PC-3 (cell line): ENCODE measurements at regions not wholly inside any gene's neighbourhood (a gene's known extent, or its start where the extent isn't known, plus 50 kb on each side); places are given as distances from the start of the nearest gene placed in this dataset.

ENCODE experiments used
- ATAC-seq: fragments of 200-7000 bp; cut with Tn5 transposase; 2 replicates; pipeline ENCODE4 v1.9.1; 2020; ENCODE audit warnings: mild to moderate bottlenecking, moderate library complexity
- BruUV-seq: library from RNA; stranded (reverse); fragments of 400-500 nt; replicated peaks from 2 replicates; lab custom pipeline; 2021; lab: Mats Ljungman, UMichigan
- CTCF ChIA-PET: fragments of 300-600 bp; sonication (Branson Sonifier 250); formaldehyde crosslinking; loops from one replicate; lab custom pipeline; 2022; ENCODE audit warnings: antibody characterized with exemption; lab: Charles Lee
- POLR2A ChIA-PET: fragments of 300-600 bp; sonication (Branson Sonifier 250); formaldehyde crosslinking; loops from one replicate; lab custom pipeline; 2022; ENCODE audit warnings: antibody characterized with exemption; ENCODE audit not compliant: unreplicated experiment; lab: Charles Lee
- DNase-seq: peaks from one replicate; pipeline ENCODE4 v3.0.0-alpha.2; 2015
- H2AFZ ChIP-seq: fragments of 300-600 bp; sonication (generic); 2 replicates; pipeline ENCODE4 v1.6.0; 2016; ENCODE audit warnings: antibody characterized with exemption, low read length
- H3F3A ChIP-seq: fragments of 300-600 bp; sonication (generic); one replicate; pipeline ENCODE4 v1.6.0; 2017; ENCODE audit warnings: antibody characterized with exemption, low read length, control low read depth, mild to moderate bottlenecking; ENCODE audit not compliant: unreplicated experiment
- H3K27ac ChIP-seq: fragments of 300-600 bp; sonication (generic); 2 replicates; pipeline ENCODE4 v1.5.1; 2016; ENCODE audit warnings: mild to moderate bottlenecking, low read length
- H3K27me3 ChIP-seq: fragments of 300-600 bp; sonication (generic); 2 replicates; pipeline ENCODE4 v1.6.1; 2016; ENCODE audit warnings: low read length, mixed read lengths
- H3K36me3 ChIP-seq: fragments of 300-600 bp; sonication (generic); 2 replicates; pipeline ENCODE4 v1.6.1; 2016; ENCODE audit warnings: low read depth, mixed run types, low read length, mixed read lengths
- H3K4me1 ChIP-seq: fragments of 300-600 bp; sonication (generic); 2 replicates; pipeline ENCODE4 v1.5.1; 2016; ENCODE audit warnings: low read length; ENCODE audit not compliant: insufficient read depth
- H3K4me2 ChIP-seq: fragments of 300-600 bp; sonication (generic); 2 replicates; pipeline ENCODE4 v1.6.0; 2016; ENCODE audit warnings: low read length
- H3K4me3 ChIP-seq: fragments of 300-600 bp; sonication (generic); 2 replicates; pipeline ENCODE4 v1.5.1; 2016; ENCODE audit warnings: mild to moderate bottlenecking, low read length, mixed read lengths
- H3K79me2 ChIP-seq: fragments of 300-600 bp; sonication (generic); 2 replicates; pipeline ENCODE4 v1.6.1; 2017; ENCODE audit warnings: low read length, mixed read lengths
- H3K9ac ChIP-seq: fragments of 300-600 bp; sonication (generic); 2 replicates; pipeline ENCODE4 v1.6.0; 2016; ENCODE audit warnings: mild to moderate bottlenecking, low read length
- H3K9me2 ChIP-seq: fragments of 300-600 bp; sonication (generic); replicated peaks from 2 replicates; pipeline ENCODE4 v1.6.1; 2016; ENCODE audit warnings: mixed run types, low read length, mixed read lengths
- H3K9me3 ChIP-seq: fragments of 300-600 bp; sonication (generic); 2 replicates; pipeline ENCODE4 v1.6.1; 2016; ENCODE audit warnings: low read length, mixed read lengths
- H4K20me1 ChIP-seq: fragments of 300-600 bp; sonication (generic); 2 replicates; pipeline ENCODE4 v1.6.1; 2016; ENCODE audit warnings: low read length, mixed read lengths
- EZH2 ChIP-seq: fragments of 300-600 bp; sonication (generic); IDR thresholded peaks from one replicate; pipeline ENCODE4 v1.6.1; 2017; ENCODE audit warnings: antibody characterized with exemption, mild to moderate bottlenecking, low read length; ENCODE audit not compliant: unreplicated experiment
- EZH2phosphoT487 ChIP-seq: fragments of 300-600 bp; sonication (generic); IDR thresholded peaks from 2 replicates; pipeline ENCODE4 v1.6.1; 2018; ENCODE audit warnings: mild to moderate bottlenecking, antibody characterized with exemption, low read length, borderline replicate concordance
- intact Hi-C: fragments of 100-400 bp; cut with micrococcal nuclease; formaldehyde crosslinking; loops from 2 replicates; pipeline ENCODE4 v1.9.0; 2023
- TF ChIP-seq, protein P1 (sequence below): fragments of 300-600 bp; sonication (generic); conservative IDR thresholded peaks from 2 replicates; pipeline ENCODE4 v1.5.1; 2017; ENCODE audit warnings: antibody characterized with exemption, low read depth, mild to moderate bottlenecking, low read length

DNA sequence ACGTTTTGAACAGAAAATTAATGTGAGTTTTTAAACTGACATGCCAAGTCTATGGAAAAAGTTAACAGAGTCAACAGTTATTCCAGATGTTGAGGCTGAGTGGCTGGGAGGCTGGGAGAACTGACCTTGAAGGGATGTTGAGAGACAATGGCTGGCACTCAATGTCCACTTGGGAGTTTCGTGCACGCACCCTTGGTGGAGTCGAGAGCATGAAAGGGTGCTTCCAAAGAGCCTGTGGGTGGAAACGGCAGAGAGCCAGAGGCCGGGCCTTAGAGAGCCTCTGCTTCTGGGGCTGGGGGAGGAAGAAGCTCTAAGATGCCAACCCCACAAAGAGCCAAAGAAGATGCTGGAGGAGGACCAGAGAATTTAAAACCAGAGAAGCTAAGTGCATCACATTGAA, 63.4 kb upstream of the L3MBTL4 start:
- Histone ChIP-seq H4K20me1 (no peaks in the 10 kb centered on the region), H3K27ac (no peak overlapping the region), H3K27me3 (peaks cover 3% of the 10 kb centered on the region; the same call in 1 of the 2 replicates), H3K4me2 (no peak overlapping the region), H2AFZ (no peak overlapping the region), H3K79me2 (no peaks in the 10 kb centered on the region), H3K9me3 (no peaks in the 10 kb centered on the region), H3K4me1 (no peaks in the 10 kb centered on the region), H3K9me2 (no peaks in the 10 kb centered on the region), H3K4me3 (no peak overlapping the region), H3K9ac (no peak overlapping the region), H3F3A (no peaks in the 10 kb centered on the region), H3K36me3 (no peaks in the 10 kb centered on the region)
- TF ChIP-seq EZH2phosphoT487: no peak
- TF ChIP-seq EZH2: no peak
- TF ChIP-seq, protein P1, sequence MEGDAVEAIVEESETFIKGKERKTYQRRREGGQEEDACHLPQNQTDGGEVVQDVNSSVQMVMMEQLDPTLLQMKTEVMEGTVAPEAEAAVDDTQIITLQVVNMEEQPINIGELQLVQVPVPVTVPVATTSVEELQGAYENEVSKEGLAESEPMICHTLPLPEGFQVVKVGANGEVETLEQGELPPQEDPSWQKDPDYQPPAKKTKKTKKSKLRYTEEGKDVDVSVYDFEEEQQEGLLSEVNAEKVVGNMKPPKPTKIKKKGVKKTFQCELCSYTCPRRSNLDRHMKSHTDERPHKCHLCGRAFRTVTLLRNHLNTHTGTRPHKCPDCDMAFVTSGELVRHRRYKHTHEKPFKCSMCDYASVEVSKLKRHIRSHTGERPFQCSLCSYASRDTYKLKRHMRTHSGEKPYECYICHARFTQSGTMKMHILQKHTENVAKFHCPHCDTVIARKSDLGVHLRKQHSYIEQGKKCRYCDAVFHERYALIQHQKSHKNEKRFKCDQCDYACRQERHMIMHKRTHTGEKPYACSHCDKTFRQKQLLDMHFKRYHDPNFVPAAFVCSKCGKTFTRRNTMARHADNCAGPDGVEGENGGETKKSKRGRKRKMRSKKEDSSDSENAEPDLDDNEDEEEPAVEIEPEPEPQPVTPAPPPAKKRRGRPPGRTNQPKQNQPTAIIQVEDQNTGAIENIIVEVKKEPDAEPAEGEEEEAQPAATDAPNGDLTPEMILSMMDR: no peak
- intact Hi-C loops: no loop called here
- no TSS peak for BruUV-seq
- no peak for DNase-seq
- CTCF ChIA-PET: no interaction called here
- ATAC-seq: no peak
- POLR2A ChIA-PET: no interaction called here

DNA sequence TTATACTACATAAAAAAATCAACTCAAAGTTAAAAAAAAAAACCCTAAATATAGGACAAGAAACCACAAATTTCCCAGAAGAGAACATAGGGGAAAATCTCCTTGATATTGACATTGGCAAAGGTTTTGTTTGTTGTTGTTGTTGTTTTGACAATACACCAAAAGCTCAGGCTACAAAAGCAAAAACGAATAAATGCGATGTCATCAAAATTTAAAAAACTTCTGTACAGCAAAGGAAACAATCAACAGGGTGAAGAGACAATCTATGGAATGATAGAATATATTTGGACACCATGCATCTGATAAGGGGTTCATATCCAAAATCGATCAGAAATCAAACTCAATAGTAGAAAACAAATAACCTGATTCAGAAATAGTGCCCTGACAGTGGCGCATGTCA, 65.0 kb upstream of the L3MBTL4 start:
- Histone ChIP-seq H2AFZ (no peak overlapping the region), H3F3A (no peaks in the 10 kb centered on the region), H3K9me3 (no peaks in the 10 kb centered on the region), H3K79me2 (no peaks in the 10 kb centered on the region), H3K36me3 (no peaks in the 10 kb centered on the region), H3K27me3 (peaks cover 3% of the 10 kb centered on the region; the same call in 1 of the 2 replicates), H3K9ac (no peak overlapping the region), H3K4me2 (no peak overlapping the region), H3K4me1 (no peaks in the 10 kb centered on the region), H3K4me3 (no peak overlapping the region), H3K27ac (no peak overlapping the region), H4K20me1 (no peaks in the 10 kb centered on the region), H3K9me2 (no peaks in the 10 kb centered on the region)
- intact Hi-C loops: no loop called here
- ChIA-PET POLR2A (no interaction called here), CTCF (no interaction called here)
- BruUV-seq: no TSS peak
- no peak for ATAC-seq
- DNase-seq: no peak
- TF ChIP-seq EZH2phosphoT487 (no peak), EZH2 (no peak)
- TF ChIP-seq, protein P1: no peak

DNA sequence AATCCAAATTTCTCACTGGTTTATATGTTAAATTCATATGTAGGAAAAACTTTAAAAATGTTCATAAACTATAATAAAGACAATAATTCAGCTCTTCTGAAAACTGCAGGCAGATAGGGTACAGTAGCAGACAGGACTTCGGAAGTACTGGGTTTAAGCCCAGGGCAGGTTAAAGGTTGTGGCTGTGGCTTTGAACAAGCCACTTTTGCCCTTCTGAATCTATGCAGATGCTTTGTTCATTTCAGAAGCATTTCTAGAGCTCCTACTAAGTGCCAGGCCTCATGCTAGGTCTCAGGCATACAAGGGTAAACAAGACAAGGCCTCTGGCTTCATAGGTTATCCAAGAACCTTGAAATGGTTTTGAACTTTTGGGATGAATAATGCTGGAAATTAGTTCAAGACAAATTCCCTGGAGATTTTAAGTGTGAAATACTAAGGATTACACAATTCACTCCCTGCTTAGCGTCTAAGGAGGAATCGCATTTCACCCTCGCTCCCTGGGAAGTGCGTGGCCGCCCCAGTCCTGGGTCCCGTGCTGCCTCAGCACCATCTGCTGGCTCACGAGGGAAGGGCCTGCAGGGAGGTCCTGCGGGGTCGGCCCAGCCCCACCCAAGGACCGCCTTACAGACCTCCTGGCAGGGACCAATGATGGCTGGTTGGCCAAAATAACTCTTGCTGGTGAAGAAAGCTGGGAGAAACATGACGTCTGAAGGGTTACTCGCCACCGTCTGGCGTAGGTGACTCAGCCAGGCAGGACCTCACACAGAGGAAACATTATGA, 67.7 kb upstream of the L3MBTL4 start:
- BruUV-seq: no TSS peak
- Histone ChIP-seq H3K9me3 (no peaks in the 10 kb centered on the region), H4K20me1 (no peaks in the 10 kb centered on the region), H3K27me3 (peaks cover 3% of the 10 kb centered on the region; the same call in 1 of the 2 replicates), H3K79me2 (no peaks in the 10 kb centered on the region), H3K9me2 (no peaks in the 10 kb centered on the region), H3K27ac (no peak overlapping the region), H3K4me3 (no peak overlapping the region), H3F3A (no peaks in the 10 kb centered on the region), H3K4me1 (0 out of 2 replicates have a peak, but pooled peaks cover 4% of the 10 kb centered on the region), H3K4me2 (no peak overlapping the region), H3K36me3 (no peaks in the 10 kb centered on the region), H3K9ac (no peak overlapping the region), H2AFZ (no peak overlapping the region)
- CTCF ChIA-PET: no interaction called here
- ATAC-seq (peak; percentile 89), DNase-seq (peak; percentile 45)
- POLR2A ChIA-PET: no interaction called here
- intact Hi-C loops: loop anchor here (1.0 kb wide), 1 partner anchor 603 kb away; no protein-coding TSS in a partner anchor
- TF ChIP-seq EZH2: no peak
- TF ChIP-seq, protein P1: peak; percentile 70
